ENCODE measurements at regions not wholly inside any gene's neighbourhood (a gene's known extent, or its start where the extent isn't known, plus 50 kb on each side); places are given as distances from the start of the nearest gene placed in this dataset.

DNA sequence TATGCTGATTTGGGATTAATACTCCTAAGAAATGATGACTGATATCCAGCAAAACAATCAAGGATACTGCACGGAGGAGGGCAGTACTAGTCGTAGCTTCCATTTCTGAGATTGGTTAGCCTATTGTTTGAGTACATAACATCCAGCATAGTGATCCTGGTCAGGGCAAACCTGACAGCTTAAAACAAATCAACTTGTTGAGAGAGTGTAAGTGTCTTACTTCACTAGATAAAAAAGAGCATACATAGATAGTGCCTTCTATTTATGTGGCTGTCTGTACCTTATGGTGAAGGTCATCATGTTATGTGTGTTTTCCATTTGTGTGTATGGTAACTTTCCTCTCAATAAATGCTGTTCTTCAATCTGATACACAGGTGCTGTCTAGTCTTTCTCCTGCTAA, 228.4 kb downstream of the PTGER3 start:
- Mint-ChIP-seq H3K27me3 (ENCODE audit: unreplicated experiment) (no peaks in the 10 kb centered on the region), H3K9me3 (ENCODE audit: low read depth, unreplicated experiment) (peaks cover 7% of the 10 kb centered on the region), H3K27ac (ENCODE audit: unreplicated experiment) (no peak overlapping the region), H3K4me3 (ENCODE audit: low read depth, unreplicated experiment) (no peak overlapping the region), H3K4me1 (ENCODE audit: low read depth, unreplicated experiment) (no peaks in the 10 kb centered on the region), H3K36me3 (ENCODE audit: insufficient read depth, unreplicated experiment) (no peaks in the 10 kb centered on the region)
- TF ChIP-seq, protein P1, sequence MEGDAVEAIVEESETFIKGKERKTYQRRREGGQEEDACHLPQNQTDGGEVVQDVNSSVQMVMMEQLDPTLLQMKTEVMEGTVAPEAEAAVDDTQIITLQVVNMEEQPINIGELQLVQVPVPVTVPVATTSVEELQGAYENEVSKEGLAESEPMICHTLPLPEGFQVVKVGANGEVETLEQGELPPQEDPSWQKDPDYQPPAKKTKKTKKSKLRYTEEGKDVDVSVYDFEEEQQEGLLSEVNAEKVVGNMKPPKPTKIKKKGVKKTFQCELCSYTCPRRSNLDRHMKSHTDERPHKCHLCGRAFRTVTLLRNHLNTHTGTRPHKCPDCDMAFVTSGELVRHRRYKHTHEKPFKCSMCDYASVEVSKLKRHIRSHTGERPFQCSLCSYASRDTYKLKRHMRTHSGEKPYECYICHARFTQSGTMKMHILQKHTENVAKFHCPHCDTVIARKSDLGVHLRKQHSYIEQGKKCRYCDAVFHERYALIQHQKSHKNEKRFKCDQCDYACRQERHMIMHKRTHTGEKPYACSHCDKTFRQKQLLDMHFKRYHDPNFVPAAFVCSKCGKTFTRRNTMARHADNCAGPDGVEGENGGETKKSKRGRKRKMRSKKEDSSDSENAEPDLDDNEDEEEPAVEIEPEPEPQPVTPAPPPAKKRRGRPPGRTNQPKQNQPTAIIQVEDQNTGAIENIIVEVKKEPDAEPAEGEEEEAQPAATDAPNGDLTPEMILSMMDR (IDR thresholded peaks at IDR 0.05; ENCODE audit: unreplicated experiment): no peak
- intact Hi-C loops (cut with micrococcal nuclease; ENCODE audit: unreplicated experiment): no loop called here
- CTCF ChIA-PET: no interaction called here
- BruUV-seq (replicated peaks): no TSS peak
- no peak for DNase-seq

DNA sequence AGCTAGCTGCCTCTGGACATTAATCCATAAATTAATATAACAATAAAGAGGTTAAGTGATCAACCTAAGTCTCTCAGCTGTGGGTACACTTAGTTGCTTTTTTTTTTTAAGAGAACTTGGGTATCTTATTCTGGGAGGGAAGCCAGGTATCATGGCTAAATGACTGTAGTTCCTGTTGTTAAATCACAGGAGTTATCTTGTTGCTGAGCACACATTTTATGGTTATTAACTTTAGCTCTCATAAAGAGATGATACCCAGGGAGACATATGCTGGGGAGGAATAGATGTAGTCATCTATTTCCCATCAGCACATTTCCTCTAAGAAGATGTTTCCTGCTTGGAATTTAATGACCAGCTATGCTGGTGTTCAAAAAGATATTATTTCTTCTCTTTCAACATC, 227.8 kb downstream of the PTGER3 start:
- Mint-ChIP-seq H3K9me3 (ENCODE audit: low read depth, unreplicated experiment) (peaks cover 7% of the 10 kb centered on the region), H3K4me1 (ENCODE audit: low read depth, unreplicated experiment) (no peaks in the 10 kb centered on the region), H3K4me3 (ENCODE audit: low read depth, unreplicated experiment) (no peak overlapping the region), H3K27me3 (ENCODE audit: unreplicated experiment) (no peaks in the 10 kb centered on the region), H3K36me3 (ENCODE audit: insufficient read depth, unreplicated experiment) (no peaks in the 10 kb centered on the region), H3K27ac (ENCODE audit: unreplicated experiment) (no peak overlapping the region)
- CTCF ChIA-PET: no interaction called here
- intact Hi-C loops (cut with micrococcal nuclease; ENCODE audit: unreplicated experiment): no loop called here
- TF ChIP-seq, protein P1 (IDR thresholded peaks at IDR 0.05; ENCODE audit: unreplicated experiment): no peak
- no TSS peak for BruUV-seq (replicated peaks)
- no peak for DNase-seq

DNA sequence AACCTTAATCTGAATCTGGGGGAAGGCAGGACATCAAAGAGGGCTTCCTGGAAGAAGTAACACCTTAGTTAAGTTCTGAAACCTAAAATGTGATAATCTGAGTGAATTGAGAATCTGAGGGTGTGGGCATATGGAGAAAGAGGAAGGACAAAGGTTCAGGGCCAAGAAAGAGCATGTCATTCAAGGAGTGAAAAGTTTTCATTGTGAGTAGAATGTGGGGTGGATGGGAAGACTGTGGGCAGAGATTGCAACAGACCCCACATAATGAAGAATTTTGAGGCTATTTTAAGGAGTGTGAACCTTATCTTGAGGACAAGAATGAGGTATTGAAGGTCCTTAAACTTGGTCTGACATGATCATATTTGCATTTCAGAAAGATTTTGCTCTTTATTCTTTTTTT, 227.2 kb downstream of the PTGER3 start:
- Mint-ChIP-seq H3K4me1 (ENCODE audit: low read depth, unreplicated experiment) (no peaks in the 10 kb centered on the region), H3K9me3 (ENCODE audit: low read depth, unreplicated experiment) (peaks cover 12% of the 10 kb centered on the region), H3K27me3 (ENCODE audit: unreplicated experiment) (no peaks in the 10 kb centered on the region), H3K36me3 (ENCODE audit: insufficient read depth, unreplicated experiment) (no peaks in the 10 kb centered on the region), H3K4me3 (ENCODE audit: low read depth, unreplicated experiment) (no peak overlapping the region), H3K27ac (ENCODE audit: unreplicated experiment) (no peak overlapping the region)
- BruUV-seq (replicated peaks): no TSS peak
- CTCF ChIA-PET: no interaction called here
- TF ChIP-seq, protein P1 (IDR thresholded peaks at IDR 0.05; ENCODE audit: unreplicated experiment): no peak
- DNase-seq: no peak
- intact Hi-C loops (cut with micrococcal nuclease; ENCODE audit: unreplicated experiment): no loop called here

DNA sequence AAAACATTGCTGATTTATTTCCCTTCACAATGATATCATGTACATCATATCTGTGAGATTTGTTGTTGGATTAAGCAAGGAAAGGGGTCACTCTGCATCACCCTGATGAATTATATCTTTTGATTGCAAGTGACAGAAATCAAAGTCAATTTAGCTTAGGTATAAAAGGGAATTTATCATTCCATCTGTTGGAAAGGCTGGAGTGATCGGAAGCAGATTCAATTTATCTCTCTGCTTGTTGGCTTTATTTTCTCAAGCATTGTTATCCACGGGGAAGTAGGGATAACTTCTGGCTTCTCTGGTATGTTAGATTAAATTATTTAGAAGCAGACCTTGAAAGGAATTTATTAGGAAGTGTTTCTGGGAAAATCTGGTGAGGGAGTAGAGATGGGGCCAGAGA, 226.6 kb downstream of the PTGER3 start:
- no peaks in the 10 kb centered on the region for H3K36me3 Mint-ChIP-seq (ENCODE audit: insufficient read depth, unreplicated experiment)
- no peaks in the 10 kb centered on the region for H3K4me1 Mint-ChIP-seq (ENCODE audit: low read depth, unreplicated experiment)
- no peak overlapping the region for H3K4me3 Mint-ChIP-seq (ENCODE audit: low read depth, unreplicated experiment)
- no TSS peak for BruUV-seq (replicated peaks)
- H3K27ac Mint-ChIP-seq (ENCODE audit: unreplicated experiment): no peak overlapping the region
- no peaks in the 10 kb centered on the region for H3K27me3 Mint-ChIP-seq (ENCODE audit: unreplicated experiment)
- CTCF ChIA-PET: no interaction called here
- intact Hi-C loops (cut with micrococcal nuclease; ENCODE audit: unreplicated experiment): no loop called here
- TF ChIP-seq, protein P1 (IDR thresholded peaks at IDR 0.05; ENCODE audit: unreplicated experiment): no peak
- DNase-seq: no peak
- peaks cover 12% of the 10 kb centered on the region for H3K9me3 Mint-ChIP-seq (ENCODE audit: low read depth, unreplicated experiment)

DNA sequence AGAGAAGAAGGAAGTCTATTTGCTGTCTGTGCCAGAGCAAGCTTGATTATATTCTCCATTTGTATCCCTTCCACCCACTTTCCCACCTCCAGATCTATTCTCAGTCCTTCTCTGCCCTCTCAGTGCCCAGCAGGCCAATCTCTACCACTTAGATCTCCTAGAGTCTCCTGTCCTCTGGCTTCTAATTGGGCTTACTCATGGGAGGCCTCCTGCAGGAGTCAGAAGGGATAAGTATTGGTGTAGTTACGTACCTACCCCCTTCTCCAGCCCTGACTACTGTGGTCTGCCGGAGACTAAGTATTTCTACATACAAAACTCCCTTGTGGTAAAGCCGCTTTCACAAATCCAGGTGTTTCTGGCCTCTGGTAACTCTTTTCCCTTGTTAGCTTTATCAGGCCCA, 221.2 kb downstream of the PTGER3 start:
- TF ChIP-seq, protein P1 (IDR thresholded peaks at IDR 0.05; ENCODE audit: unreplicated experiment): no peak
- Mint-ChIP-seq H3K4me3 (ENCODE audit: low read depth, unreplicated experiment) (no peak overlapping the region), H3K27ac (ENCODE audit: unreplicated experiment) (no peak overlapping the region), H3K27me3 (ENCODE audit: unreplicated experiment) (no peaks in the 10 kb centered on the region), H3K36me3 (ENCODE audit: insufficient read depth, unreplicated experiment) (no peaks in the 10 kb centered on the region), H3K4me1 (ENCODE audit: low read depth, unreplicated experiment) (no peaks in the 10 kb centered on the region), H3K9me3 (ENCODE audit: low read depth, unreplicated experiment) (peaks cover 10% of the 10 kb centered on the region)
- BruUV-seq (replicated peaks): no TSS peak
- DNase-seq: no peak
- CTCF ChIA-PET: no interaction called here
- intact Hi-C loops (cut with micrococcal nuclease; ENCODE audit: unreplicated experiment): no loop called here

Data from Calu3 (cell line).